Ascending aorta (tissue), 2 donors: ENCODE measurements at regions not wholly inside any gene's neighbourhood (a gene's known extent, or its start where the extent isn't known, plus 50 kb on each side); places are given as distances from the start of the nearest gene placed in this dataset.
A peak's percentile ranks its signal among the peaks of the same experiment; 100 is the strongest.

Experiments used
- DNase-seq, 2 donors: peaks; one replicate each; pipeline ENCODE4 v3.0.0-alpha.2; 2019; ENCODE audit warnings: low spot score in 2 of 2
- H3K27ac ChIP-seq, 2 donors: fragments of 200-600 bp; sonication (generic); one replicate each; pipeline ENCODE4 v1.5.1; 2016 to 2017; ENCODE audit warnings: mild to moderate bottlenecking in 1 of 2
- H3K27me3 ChIP-seq: fragments of 200-600 bp; sonication (generic); one replicate; pipeline ENCODE4 v1.5.1; 2017
- H3K36me3 ChIP-seq, 2 donors: fragments of 200-600 bp; sonication (generic); one replicate each; pipeline ENCODE4 v1.5.1; 2016
- H3K4me1 ChIP-seq, 2 donors: fragments of 200-600 bp; sonication (generic); one replicate each; pipeline ENCODE4 v1.5.1; 2016 to 2017; ENCODE audit warnings: mild to moderate bottlenecking in 1 of 2
- H3K4me3 ChIP-seq, 2 donors: fragments of 200-600 bp; sonication (generic); one replicate each; pipeline ENCODE4 v1.5.1; 2016 to 2017; ENCODE audit warnings: mild to moderate bottlenecking in 1 of 2
- H3K9me3 ChIP-seq, 2 donors: fragments of 200-600 bp; sonication (generic); one replicate each; pipeline ENCODE4 v1.5.1; 2016
- intact Hi-C: fragments of 100-400 bp; cut with DNase I; formaldehyde crosslinking; loops from one replicate; pipeline ENCODE4 v1.15.1; 2023
- TF ChIP-seq, protein P1 (sequence below), 3 experiments: fragments of 200-600 bp in 2 of 3; fragments of 450-650 bp in 1 of 3; sonication (generic) in 2 of 3; IDR thresholded peaks; one replicate each; pipeline ENCODE4 v1.5.1; 2016 to 2019; ENCODE audit warnings: antibody characterized with exemption in 3 of 3, mild to moderate bottlenecking in 1 of 3, moderate library complexity in 1 of 3

DNA sequence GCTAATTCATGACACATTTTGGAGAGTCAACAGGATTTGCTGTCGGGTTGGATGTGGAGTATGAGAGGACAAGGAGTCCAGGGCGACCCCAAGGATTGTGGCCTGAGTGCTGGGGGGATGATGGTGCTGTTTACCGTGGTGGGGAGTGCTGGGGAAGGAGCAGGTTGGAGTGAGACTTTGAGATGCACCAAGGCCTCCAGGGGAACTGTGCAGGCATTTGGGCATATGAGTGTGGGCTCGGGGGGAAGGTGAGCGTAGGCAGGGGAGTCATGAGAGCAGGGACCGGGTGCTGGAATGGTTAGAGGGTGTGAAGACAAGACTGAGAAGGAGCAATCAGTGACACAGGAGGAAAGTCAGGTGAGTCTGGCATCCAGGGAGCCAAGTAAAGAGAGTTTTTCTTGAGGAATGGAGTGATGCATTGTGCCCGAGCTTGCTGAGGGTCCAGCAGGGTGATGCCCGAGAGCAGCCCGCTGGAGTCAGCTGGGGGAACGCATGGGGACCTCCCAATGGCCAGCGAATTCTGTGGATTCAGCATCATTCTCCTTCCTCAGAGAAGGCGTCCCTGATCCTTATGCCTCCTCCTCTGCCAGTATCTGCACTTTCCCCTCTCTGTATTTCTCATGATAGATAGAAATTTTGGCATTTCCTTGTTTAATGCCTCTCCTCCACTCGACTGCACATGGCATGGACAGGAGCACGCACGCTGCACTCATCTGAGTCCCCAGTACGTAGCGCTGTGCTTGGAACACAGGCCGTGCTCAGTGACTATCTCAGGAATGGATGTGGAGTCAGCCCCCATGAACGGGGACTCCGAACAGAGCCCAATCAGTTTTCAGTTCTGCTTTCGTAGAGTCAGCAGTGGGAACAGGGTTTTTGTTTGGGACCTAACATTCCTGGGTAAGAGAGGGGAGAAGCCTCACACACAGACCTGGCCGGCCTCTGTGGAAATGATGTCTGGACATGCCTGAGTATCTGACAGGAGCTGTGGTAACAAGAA lies 52.1 kb upstream of the ETV3 start:
- H3K4me3 ChIP-seq = no peak overlapping the region
- no peaks in the 10 kb centered on the region for H3K4me1 ChIP-seq
- H3K27me3 ChIP-seq = no peaks in the 10 kb centered on the region
- H3K36me3 ChIP-seq = no peaks in the 10 kb centered on the region
- intact Hi-C loops = loop anchor here (10.0 kb wide), 1 partner anchor 305 kb away; no protein-coding TSS in a partner anchor
- no peak overlapping the region for H3K27ac ChIP-seq
- DNase-seq = peak in 1 of 2 donors; percentile 41
- no peaks in the 10 kb centered on the region for H3K9me3 ChIP-seq
- TF ChIP-seq, protein P1, sequence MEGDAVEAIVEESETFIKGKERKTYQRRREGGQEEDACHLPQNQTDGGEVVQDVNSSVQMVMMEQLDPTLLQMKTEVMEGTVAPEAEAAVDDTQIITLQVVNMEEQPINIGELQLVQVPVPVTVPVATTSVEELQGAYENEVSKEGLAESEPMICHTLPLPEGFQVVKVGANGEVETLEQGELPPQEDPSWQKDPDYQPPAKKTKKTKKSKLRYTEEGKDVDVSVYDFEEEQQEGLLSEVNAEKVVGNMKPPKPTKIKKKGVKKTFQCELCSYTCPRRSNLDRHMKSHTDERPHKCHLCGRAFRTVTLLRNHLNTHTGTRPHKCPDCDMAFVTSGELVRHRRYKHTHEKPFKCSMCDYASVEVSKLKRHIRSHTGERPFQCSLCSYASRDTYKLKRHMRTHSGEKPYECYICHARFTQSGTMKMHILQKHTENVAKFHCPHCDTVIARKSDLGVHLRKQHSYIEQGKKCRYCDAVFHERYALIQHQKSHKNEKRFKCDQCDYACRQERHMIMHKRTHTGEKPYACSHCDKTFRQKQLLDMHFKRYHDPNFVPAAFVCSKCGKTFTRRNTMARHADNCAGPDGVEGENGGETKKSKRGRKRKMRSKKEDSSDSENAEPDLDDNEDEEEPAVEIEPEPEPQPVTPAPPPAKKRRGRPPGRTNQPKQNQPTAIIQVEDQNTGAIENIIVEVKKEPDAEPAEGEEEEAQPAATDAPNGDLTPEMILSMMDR (IDR thresholded peaks at IDR 0.05) = no peak

GRCh38 chr1:157189096-157189495 lies 50.9 kb upstream of the ETV3 start:
- Histone ChIP-seq H3K27me3 (no peaks in the 10 kb centered on the region), H3K4me1 (no peaks in the 10 kb centered on the region), H3K9me3 (no peaks in the 10 kb centered on the region), H3K4me3 (no peak overlapping the region), H3K27ac (no peak overlapping the region), H3K36me3 (no peaks in the 10 kb centered on the region)
- TF ChIP-seq, protein P1 (IDR thresholded peaks at IDR 0.05) = no peak
- intact Hi-C loops = no loop called here
- peak in 1 of 2 donors; percentile 46 for DNase-seq
